HCT116 (cell line): ENCODE measurements at regions not wholly inside any gene's neighbourhood (a gene's known extent, or its start where the extent isn't known, plus 50 kb on each side); places are given as distances from the start of the nearest gene placed in this dataset.

Experiments
- ATAC-seq: fragments of 200-7000 bp; cut with Tn5 transposase; 2 replicates; pipeline ENCODE4 v1.9.1; 2020; ENCODE audit warnings: mild to moderate bottlenecking, moderate library complexity
- BruUV-seq: library from RNA; stranded (reverse); fragments of 400-500 nt; replicated peaks from 2 replicates; lab custom pipeline; 2021; lab: Mats Ljungman, UMichigan
- CTCF ChIA-PET: fragments of 300-600 bp; sonication (Branson Sonifier 250); formaldehyde crosslinking; loops from one replicate; lab custom pipeline; 2021; ENCODE audit warnings: antibody characterized with exemption; lab: Charles Lee
- POLR2A ChIA-PET: fragments of 300-600, 350-600 bp; sonication (Branson Sonifier 250); formaldehyde crosslinking; loops from one replicate; lab custom pipeline; 2021; ENCODE audit warnings: antibody characterized with exemption; lab: Charles Lee
- RAD21 ChIA-PET, 2 experiments: fragments of 300-600 bp; sonication (Branson Sonifier 250); formaldehyde crosslinking; loops; one replicate each; lab custom pipeline; 2023; ENCODE audit warnings: low total read pairs in 2 of 2; ENCODE audit not compliant: uncharacterized antibody in 2 of 2, unreplicated experiment in 2 of 2, low non-redundant PET in 1 of 2; lab: Charles Lee
- DNase-seq: peaks from one replicate; pipeline ENCODE4 v3.0.0-alpha.2; 2010; ENCODE audit warnings: low read depth, low spot score
- H2AFZ ChIP-seq: fragments of 200-600 bp; shearing (Covaris generic), sonication (generic); 2 replicates; pipeline ENCODE4 v1.6.1; 2017; ENCODE audit warnings: low read depth, mixed run types, mixed read lengths, antibody characterized with exemption, low read length; ENCODE audit not compliant: poor library complexity, severe bottlenecking
- H3K27ac ChIP-seq: 2 replicates; pipeline ENCODE4 v1.5.1; 2012; ENCODE audit warnings: low read depth, low read length
- H3K27me3 ChIP-seq: fragments of 200-600 bp; sonication (generic); 2 replicates; pipeline ENCODE4 v1.6.1; 2016; ENCODE audit warnings: mixed run types, low read length, mixed read lengths; ENCODE audit not compliant: insufficient read depth
- H3K36me3 ChIP-seq, 2 experiments: fragments of 200-500 bp in 1 of 2; fragments of 200-600 bp in 1 of 2; sonication (Bioruptor generic) in 1 of 2; sonication (generic) in 1 of 2; 2 replicates each; pipeline versions ENCODE4 v1.5.1 to v1.6.1; 2014 to 2016; ENCODE audit warnings: low read length in 2 of 2, inconsistent platforms in 1 of 2, mixed read lengths in 1 of 2, mixed run types in 1 of 2; ENCODE audit not compliant: insufficient read depth in 2 of 2, control insufficient read depth in 1 of 2
- H3K4me1 ChIP-seq, 2 experiments: fragments of 200-600 bp in 1 of 2; sonication (generic) in 1 of 2; 2 replicates each; pipeline versions ENCODE4 v1.5.1 to v1.6.1; 2012 to 2017; ENCODE audit warnings: low read length in 2 of 2, inconsistent platforms in 1 of 2, mild to moderate bottlenecking in 1 of 2, mixed read lengths in 1 of 2, mixed run types in 1 of 2, moderate library complexity in 1 of 2; ENCODE audit not compliant: insufficient read depth in 2 of 2, control insufficient read depth in 1 of 2
- H3K4me2 ChIP-seq: fragments of 200-600 bp; sonication (generic); 2 replicates; pipeline ENCODE4 v1.6.1; 2017; ENCODE audit warnings: mixed run types, low read length, mixed read lengths
- H3K4me3 ChIP-seq, 2 experiments: fragments of 200-600 bp in 1 of 2; sonication (generic) in 1 of 2; replicated peaks in 1 of 2; 2 replicates each; pipeline ENCODE4 v1.5.1; 2011 to 2016; ENCODE audit warnings: low read length in 2 of 2, control low read depth in 1 of 2, low read depth in 1 of 2, mild to moderate bottlenecking in 1 of 2, mixed read lengths in 1 of 2, mixed run types in 1 of 2
- H3K79me2 ChIP-seq: fragments of 200-600 bp; sonication (generic); 2 replicates; pipeline ENCODE4 v1.6.1; 2017; ENCODE audit warnings: mild to moderate bottlenecking, mixed run types, low read length, moderate library complexity, mixed read lengths; ENCODE audit not compliant: insufficient read depth
- H3K9ac ChIP-seq: fragments of 200-600 bp; sonication (generic); 2 replicates; pipeline ENCODE4 v1.6.1; 2016; ENCODE audit warnings: low read length, mixed read lengths
- H3K9me2 ChIP-seq: fragments of 200-600 bp; sonication (generic), shearing (Covaris generic); 2 replicates; pipeline ENCODE4 v1.6.1; 2017; ENCODE audit warnings: mixed run types, mild to moderate bottlenecking, moderate library complexity; ENCODE audit not compliant: insufficient read depth
- H3K9me3 ChIP-seq, 2 experiments: fragments of 200-500 bp in 1 of 2; fragments of 200-600 bp in 1 of 2; sonication (Bioruptor generic) in 1 of 2; sonication (generic) in 1 of 2; 2 replicates each; pipeline ENCODE4 v1.6.1; 2014 to 2017; ENCODE audit warnings: low read length in 2 of 2, mixed read lengths in 2 of 2, inconsistent platforms in 1 of 2, low read depth in 1 of 2, mild to moderate bottlenecking in 1 of 2, mixed run types in 1 of 2, moderate library complexity in 1 of 2; ENCODE audit not compliant: control insufficient read depth in 1 of 2, insufficient read depth in 1 of 2
- H4K20me1 ChIP-seq: fragments of 200-600 bp; sonication (generic), shearing (Covaris generic); 2 replicates; pipeline ENCODE4 v1.6.1; 2017; ENCODE audit warnings: mixed run types, mild to moderate bottlenecking, moderate library complexity; ENCODE audit not compliant: insufficient read depth
- ATF3 ChIP-seq: IDR thresholded peaks from 2 replicates; pipeline ENCODE4 v1.6.1; 2012
- CEBPB ChIP-seq: IDR thresholded peaks from 2 replicates; pipeline ENCODE4 v1.6.1; 2012; ENCODE audit warnings: low read depth
- CTCF ChIP-seq, 3 experiments: fragments of 200-600 bp in 1 of 3; sonication (generic) in 1 of 3; IDR thresholded peaks in 2 of 3; conservative IDR thresholded peaks in 1 of 3; 2 replicates each; pipeline ENCODE4 v1.5.1; 2012 to 2017; ENCODE audit warnings: low read depth in 2 of 3, low read length in 2 of 3, antibody characterized with exemption in 1 of 3, borderline replicate concordance in 1 of 3, control low read depth in 1 of 3, mild to moderate bottlenecking in 1 of 3, mixed read lengths in 1 of 3, mixed run types in 1 of 3, moderate library complexity in 1 of 3; ENCODE audit not compliant: insufficient read depth in 1 of 3
- ELF1 ChIP-seq: IDR thresholded peaks from 2 replicates; pipeline ENCODE4 v1.6.1; 2012; ENCODE audit warnings: low read depth, borderline replicate concordance
- EZH2 ChIP-seq: fragments of 200-600 bp; sonication (generic); IDR thresholded peaks from 2 replicates; pipeline ENCODE4 v1.6.1; 2017; ENCODE audit warnings: antibody characterized with exemption, mixed run types
- EZH2phosphoT487 ChIP-seq: fragments of 200-600 bp; IDR thresholded peaks from 2 replicates; pipeline ENCODE4 v1.6.1; 2018; ENCODE audit warnings: antibody characterized with exemption, borderline replicate concordance
- FOSL1 ChIP-seq: IDR thresholded peaks from 2 replicates; pipeline ENCODE4 v1.6.1; 2012; ENCODE audit warnings: low read depth
- POLR2A ChIP-seq: IDR thresholded peaks from 2 replicates; pipeline ENCODE4 v1.7.0; 2011; ENCODE audit warnings: borderline replicate concordance; ENCODE audit not compliant: insufficient read depth, insufficient read length; ENCODE audit errors: extremely low read depth
- RAD21 ChIP-seq: IDR thresholded peaks from 2 replicates; pipeline ENCODE4 v1.6.1; 2012; ENCODE audit warnings: low read depth, mild to moderate bottlenecking
- REST ChIP-seq: IDR thresholded peaks from 2 replicates; pipeline ENCODE4 v1.6.1; 2012; ENCODE audit warnings: low read depth
- SIN3A ChIP-seq: IDR thresholded peaks from 2 replicates; pipeline ENCODE4 v1.6.1; 2012; ENCODE audit warnings: low read depth
- SRF ChIP-seq: IDR thresholded peaks from 2 replicates; pipeline ENCODE4 v1.6.1; 2012; ENCODE audit warnings: low read depth
- TCF7L2 ChIP-seq: IDR thresholded peaks from 2 replicates; pipeline ENCODE4 v1.7.0; 2011; ENCODE audit warnings: borderline replicate concordance, inconsistent platforms; ENCODE audit not compliant: insufficient read depth, insufficient read length; ENCODE audit errors: extremely low read depth
- ZBTB33 ChIP-seq: IDR thresholded peaks from 2 replicates; pipeline ENCODE4 v1.6.1; 2011; ENCODE audit warnings: mild to moderate bottlenecking, low read length, moderate library complexity; ENCODE audit not compliant: insufficient replicate concordance; ENCODE audit errors: extremely low read depth
- ZFX ChIP-seq: fragments of 450-650 bp; IDR thresholded peaks from 2 replicates; pipeline ENCODE4 v1.6.1; 2017
- intact Hi-C: fragments of 100-400 bp; cut with micrococcal nuclease; formaldehyde crosslinking; loops from 2 replicates; pipeline ENCODE4 v1.10.0; 2022

- H3K27me3 ChIP-seq: peaks cover 11% of the 10 kb centered on the region; the same call in 1 of the 2 replicates
Observed at GRCh38 chr3:72133329-72134011, 348.5 kb upstream of the PROK2 start.

More at GRCh38 chr3:72133329-72134011, 348.5 kb upstream of the PROK2 start:
- Histone ChIP-seq H3K4me1 (no peaks in the 10 kb centered on the region), H3K9me2 (no peaks in the 10 kb centered on the region), H2AFZ (no peak overlapping the region), H4K20me1 (no peaks in the 10 kb centered on the region), H3K9ac (no peak overlapping the region), H3K27ac (no peak overlapping the region), H3K4me2 (no peak overlapping the region), H3K36me3 (no peaks in the 10 kb centered on the region), H3K79me2 (no peaks in the 10 kb centered on the region), H3K4me3 (no peak overlapping the region), H3K9me3 (no peaks in the 10 kb centered on the region)
- intact Hi-C loops: no loop called here
- DNase-seq: no peak
- no TSS peak for BruUV-seq
- ATAC-seq: no peak
- ChIA-PET RAD21 (no interaction called here), CTCF (no interaction called here), POLR2A (no interaction called here)
- no peak for TF ChIP-seq ZBTB33
- no peak for TF ChIP-seq SIN3A
- TF ChIP-seq EZH2: no peak
- TF ChIP-seq TCF7L2: no peak
- no peak for TF ChIP-seq REST
- no peak for TF ChIP-seq RAD21
- no peak for TF ChIP-seq CTCF (IDR thresholded peaks at IDR 0.05 in 2 of 3, conservative IDR thresholded peaks at IDR 0.05 in 1 of 3; ENCODE audit: borderline replicate concordance in 1 of 3, insufficient read depth in 1 of 3, low read depth in 2 of 3, low read length in 2 of 3)
- TF ChIP-seq SRF: no peak
- TF ChIP-seq ATF3: no peak
- no peak for TF ChIP-seq ELF1
- TF ChIP-seq POLR2A: no peak
- no peak for TF ChIP-seq CEBPB
- no peak for TF ChIP-seq EZH2phosphoT487
- no peak for TF ChIP-seq ZFX
- TF ChIP-seq FOSL1: no peak
